HCT116 (cell line): ENCODE measurements at regions not wholly inside any gene's neighbourhood (a gene's known extent, or its start where the extent isn't known, plus 50 kb on each side); places are given as distances from the start of the nearest gene placed in this dataset.

Experiments used
- ATAC-seq: fragments of 200-7000 bp; cut with Tn5 transposase; 2 replicates; pipeline ENCODE4 v1.9.1; 2020; ENCODE audit warnings: mild to moderate bottlenecking, moderate library complexity
- BruUV-seq: library from RNA; stranded (reverse); fragments of 400-500 nt; replicated peaks from 2 replicates; lab custom pipeline; 2021; lab: Mats Ljungman, UMichigan
- CTCF ChIA-PET: fragments of 300-600 bp; sonication (Branson Sonifier 250); formaldehyde crosslinking; loops from one replicate; lab custom pipeline; 2021; ENCODE audit warnings: antibody characterized with exemption; lab: Charles Lee
- POLR2A ChIA-PET: fragments of 300-600, 350-600 bp; sonication (Branson Sonifier 250); formaldehyde crosslinking; loops from one replicate; lab custom pipeline; 2021; ENCODE audit warnings: antibody characterized with exemption; lab: Charles Lee
- RAD21 ChIA-PET, 2 experiments: fragments of 300-600 bp; sonication (Branson Sonifier 250); formaldehyde crosslinking; loops; one replicate each; lab custom pipeline; 2023; ENCODE audit warnings: low total read pairs in 2 of 2; ENCODE audit not compliant: uncharacterized antibody in 2 of 2, unreplicated experiment in 2 of 2, low non-redundant PET in 1 of 2; lab: Charles Lee
- DNase-seq: peaks from one replicate; pipeline ENCODE4 v3.0.0-alpha.2; 2010; ENCODE audit warnings: low read depth, low spot score
- H2AFZ ChIP-seq: fragments of 200-600 bp; shearing (Covaris generic), sonication (generic); 2 replicates; pipeline ENCODE4 v1.6.1; 2017; ENCODE audit warnings: low read depth, mixed run types, mixed read lengths, antibody characterized with exemption, low read length; ENCODE audit not compliant: poor library complexity, severe bottlenecking
- H3K27ac ChIP-seq: 2 replicates; pipeline ENCODE4 v1.5.1; 2012; ENCODE audit warnings: low read depth, low read length
- H3K27me3 ChIP-seq: fragments of 200-600 bp; sonication (generic); 2 replicates; pipeline ENCODE4 v1.6.1; 2016; ENCODE audit warnings: mixed run types, low read length, mixed read lengths; ENCODE audit not compliant: insufficient read depth
- H3K36me3 ChIP-seq, 2 experiments: fragments of 200-500 bp in 1 of 2; fragments of 200-600 bp in 1 of 2; sonication (Bioruptor generic) in 1 of 2; sonication (generic) in 1 of 2; 2 replicates each; pipeline versions ENCODE4 v1.5.1 to v1.6.1; 2014 to 2016; ENCODE audit warnings: low read length in 2 of 2, inconsistent platforms in 1 of 2, mixed read lengths in 1 of 2, mixed run types in 1 of 2; ENCODE audit not compliant: insufficient read depth in 2 of 2, control insufficient read depth in 1 of 2
- H3K4me1 ChIP-seq, 2 experiments: fragments of 200-600 bp in 1 of 2; sonication (generic) in 1 of 2; 2 replicates each; pipeline versions ENCODE4 v1.5.1 to v1.6.1; 2012 to 2017; ENCODE audit warnings: low read length in 2 of 2, inconsistent platforms in 1 of 2, mild to moderate bottlenecking in 1 of 2, mixed read lengths in 1 of 2, mixed run types in 1 of 2, moderate library complexity in 1 of 2; ENCODE audit not compliant: insufficient read depth in 2 of 2, control insufficient read depth in 1 of 2
- H3K4me2 ChIP-seq: fragments of 200-600 bp; sonication (generic); 2 replicates; pipeline ENCODE4 v1.6.1; 2017; ENCODE audit warnings: mixed run types, low read length, mixed read lengths
- H3K4me3 ChIP-seq, 2 experiments: fragments of 200-600 bp in 1 of 2; sonication (generic) in 1 of 2; replicated peaks in 1 of 2; 2 replicates each; pipeline ENCODE4 v1.5.1; 2011 to 2016; ENCODE audit warnings: low read length in 2 of 2, control low read depth in 1 of 2, low read depth in 1 of 2, mild to moderate bottlenecking in 1 of 2, mixed read lengths in 1 of 2, mixed run types in 1 of 2
- H3K79me2 ChIP-seq: fragments of 200-600 bp; sonication (generic); 2 replicates; pipeline ENCODE4 v1.6.1; 2017; ENCODE audit warnings: mild to moderate bottlenecking, mixed run types, low read length, moderate library complexity, mixed read lengths; ENCODE audit not compliant: insufficient read depth
- H3K9ac ChIP-seq: fragments of 200-600 bp; sonication (generic); 2 replicates; pipeline ENCODE4 v1.6.1; 2016; ENCODE audit warnings: low read length, mixed read lengths
- H3K9me2 ChIP-seq: fragments of 200-600 bp; sonication (generic), shearing (Covaris generic); 2 replicates; pipeline ENCODE4 v1.6.1; 2017; ENCODE audit warnings: mixed run types, mild to moderate bottlenecking, moderate library complexity; ENCODE audit not compliant: insufficient read depth
- H3K9me3 ChIP-seq, 2 experiments: fragments of 200-500 bp in 1 of 2; fragments of 200-600 bp in 1 of 2; sonication (Bioruptor generic) in 1 of 2; sonication (generic) in 1 of 2; 2 replicates each; pipeline ENCODE4 v1.6.1; 2014 to 2017; ENCODE audit warnings: low read length in 2 of 2, mixed read lengths in 2 of 2, inconsistent platforms in 1 of 2, low read depth in 1 of 2, mild to moderate bottlenecking in 1 of 2, mixed run types in 1 of 2, moderate library complexity in 1 of 2; ENCODE audit not compliant: control insufficient read depth in 1 of 2, insufficient read depth in 1 of 2
- H4K20me1 ChIP-seq: fragments of 200-600 bp; sonication (generic), shearing (Covaris generic); 2 replicates; pipeline ENCODE4 v1.6.1; 2017; ENCODE audit warnings: mixed run types, mild to moderate bottlenecking, moderate library complexity; ENCODE audit not compliant: insufficient read depth
- ATF3 ChIP-seq: IDR thresholded peaks from 2 replicates; pipeline ENCODE4 v1.6.1; 2012
- ELF1 ChIP-seq: IDR thresholded peaks from 2 replicates; pipeline ENCODE4 v1.6.1; 2012; ENCODE audit warnings: low read depth, borderline replicate concordance
- EZH2phosphoT487 ChIP-seq: fragments of 200-600 bp; IDR thresholded peaks from 2 replicates; pipeline ENCODE4 v1.6.1; 2018; ENCODE audit warnings: antibody characterized with exemption, borderline replicate concordance
- FOSL1 ChIP-seq: IDR thresholded peaks from 2 replicates; pipeline ENCODE4 v1.6.1; 2012; ENCODE audit warnings: low read depth
- POLR2A ChIP-seq: IDR thresholded peaks from 2 replicates; pipeline ENCODE4 v1.7.0; 2011; ENCODE audit warnings: borderline replicate concordance; ENCODE audit not compliant: insufficient read depth, insufficient read length; ENCODE audit errors: extremely low read depth
- POLR2AphosphoS5 ChIP-seq: IDR thresholded peaks from 2 replicates; pipeline ENCODE4 v1.6.1; 2011; ENCODE audit warnings: mild to moderate bottlenecking, low read depth, low read length, moderate library complexity
- SRF ChIP-seq: IDR thresholded peaks from 2 replicates; pipeline ENCODE4 v1.6.1; 2012; ENCODE audit warnings: low read depth
- ZBTB33 ChIP-seq: IDR thresholded peaks from 2 replicates; pipeline ENCODE4 v1.6.1; 2011; ENCODE audit warnings: mild to moderate bottlenecking, low read length, moderate library complexity; ENCODE audit not compliant: insufficient replicate concordance; ENCODE audit errors: extremely low read depth
- ZFX ChIP-seq: fragments of 450-650 bp; IDR thresholded peaks from 2 replicates; pipeline ENCODE4 v1.6.1; 2017
- intact Hi-C: fragments of 100-400 bp; cut with micrococcal nuclease; formaldehyde crosslinking; loops from 2 replicates; pipeline ENCODE4 v1.10.0; 2022

GRCh38 chr20:48394415-48395081, 433.3 kb downstream of the PREX1 start:
- ChIA-PET POLR2A (no interaction called here), CTCF (interaction anchor here (0.6 to 1.5 kb wide), 2 partner anchors 9 to 101 kb away, joined by 3 to 5 read pairs; no protein-coding TSS in a partner anchor), RAD21 (no interaction called here)
- Histone ChIP-seq H2AFZ (no peak overlapping the region), H4K20me1 (no peaks in the 10 kb centered on the region), H3K27ac (no peak overlapping the region), H3K4me2 (no peak overlapping the region), H3K4me3 (no peak overlapping the region), H3K9ac (no peak overlapping the region), H3K36me3 (no peaks in the 10 kb centered on the region), H3K4me1 (no peaks in the 10 kb centered on the region), H3K27me3 (peaks cover 12% of the 10 kb centered on the region; the same call in 1 of the 2 replicates), H3K9me3 (peaks cover 0 to 5% of the 10 kb centered on the region in 2 experiments; a peak in 1 of 4 replicates), H3K9me2 (no peaks in the 10 kb centered on the region), H3K79me2 (no peaks in the 10 kb centered on the region)
- BruUV-seq: no TSS peak
- no peak for ATAC-seq
- DNase-seq: no peak
- intact Hi-C loops: no loop called here
- TF ChIP-seq ELF1 (no peak), SRF (no peak), POLR2AphosphoS5 (no peak), EZH2phosphoT487 (no peak), FOSL1 (no peak), POLR2A (no peak), ATF3 (no peak), ZFX (no peak), ZBTB33 (no peak)
